Breast epithelium (tissue), 3 donors: ENCODE measurements at regions not wholly inside any gene's neighbourhood (a gene's known extent, or its start where the extent isn't known, plus 50 kb on each side); places are given as distances from the start of the nearest gene placed in this dataset.

ENCODE experiments used
- CTCF ChIP-seq, 3 donors: fragments of 450-650 bp; IDR thresholded peaks; one replicate each; pipeline ENCODE4 v1.5.1; 2016 to 2017; ENCODE audit warnings: antibody characterized with exemption in 3 of 3, mild to moderate bottlenecking in 3 of 3, moderate library complexity in 3 of 3
- POLR2A ChIP-seq: fragments of 450-650 bp; IDR thresholded peaks from one replicate; pipeline ENCODE4 v1.6.1; 2016; ENCODE audit warnings: antibody characterized with exemption, mild to moderate bottlenecking, moderate library complexity

GRCh38 chr10:125578658-125579315 is 104.2 kb downstream of the TEX36 start:
- TF ChIP-seq CTCF (IDR thresholded peaks at IDR 0.05) = no peak
- no peak for TF ChIP-seq POLR2A
